Kidney (tissue), 13 donors: ENCODE measurements at regions not wholly inside any gene's neighbourhood (a gene's known extent, or its start where the extent isn't known, plus 50 kb on each side); places are given as distances from the start of the nearest gene placed in this dataset.

Experiments
- DNase-seq, 5 donors: peaks; one replicate each; pipeline ENCODE4 v3.0.0-alpha.2; 2013 to 2020
- FAIRE-seq: peaks from 2 replicates; lab custom pipeline; 2012; peaks lifted over from hg19 to GRCh38; lab: Jason Lieb, UNC
- H3K27ac ChIP-seq, 2 donors: one replicate each; pipeline ENCODE4 v1.7.0; 2013; ENCODE audit warnings: low read depth in 2 of 2, low read length in 2 of 2, inconsistent platforms in 1 of 2
- H3K27me3 ChIP-seq: one replicate; pipeline ENCODE4 v1.7.1; 2013; ENCODE audit warnings: low read length, inconsistent platforms; ENCODE audit not compliant: control insufficient read depth, insufficient read depth
- H3K36me3 ChIP-seq, 3 donors: one replicate each; pipeline versions ENCODE4 v1.7.0 to v1.7.1; 2013; ENCODE audit warnings: low read length in 3 of 3, control low read depth in 1 of 3, inconsistent platforms in 1 of 3; ENCODE audit not compliant: insufficient read depth in 3 of 3, control insufficient read depth in 2 of 3
- H3K4me1 ChIP-seq, 3 donors: one replicate each; pipeline versions ENCODE4 v1.7.0 to v1.7.1; 2013; ENCODE audit warnings: low read length in 3 of 3, inconsistent platforms in 1 of 3, low read depth in 1 of 3; ENCODE audit not compliant: control insufficient read depth in 2 of 3, insufficient read depth in 2 of 3
- H3K4me3 ChIP-seq, 3 donors: one replicate each; pipeline versions ENCODE4 v1.7.0 to v1.8.1; 2013; ENCODE audit warnings: low read length in 3 of 3, control low read depth in 1 of 3, inconsistent platforms in 1 of 3
- H3K9ac ChIP-seq, 3 donors: one replicate each; pipeline versions ENCODE4 v1.7.0 to v1.7.1; 2013; ENCODE audit warnings: low read length in 3 of 3, control low read depth in 1 of 3, inconsistent platforms in 1 of 3
- H3K9me3 ChIP-seq, 3 donors: one replicate each; pipeline versions ENCODE4 v1.7.0 to v1.7.1; 2013; ENCODE audit warnings: low read length in 3 of 3, control low read depth in 1 of 3, inconsistent platforms in 1 of 3; ENCODE audit not compliant: control insufficient read depth in 2 of 3, insufficient read depth in 1 of 3
- intact Hi-C: fragments of 100-400 bp; cut with DNase I; formaldehyde crosslinking; loops from one replicate; pipeline ENCODE4 v1.11.1; 2022
- TF ChIP-seq, protein P1 (sequence below): IDR thresholded peaks from 3 replicates; pipeline ENCODE4 v1.5.1; 2012; ENCODE audit warnings: mild to moderate bottlenecking, moderate library complexity, borderline replicate concordance; ENCODE audit not compliant: insufficient read depth; ENCODE audit errors: extremely low read depth
- donor health status: control.
- donor health status: control.
- donor health status: control.
- donor health status: control.
- donor health status: control.
- donor health status: DM: yes; HTN: yes; CAD: no.
- donor health status: Normal renal cell carcinoma (clear cell type).

- FAIRE-seq (no peak), DNase-seq (peak in 1 of 5 donors; percentile 5)
- no peaks in the 10 kb centered on the region for H3K27me3 ChIP-seq
- H3K36me3 ChIP-seq, result no peaks in the 10 kb centered on the region
- no peak overlapping the region for H3K27ac ChIP-seq
- peaks cover 0 to 3% (median 0%) of the 10 kb centered on the region in 3 donors for H3K9me3 ChIP-seq
- H3K4me1 ChIP-seq, result peaks cover 0 to 6% (median 4%) of the 10 kb centered on the region in 3 donors
- H3K4me3 ChIP-seq, result no peak overlapping the region
- intact Hi-C loops, result no loop called here
- TF ChIP-seq, protein P1, sequence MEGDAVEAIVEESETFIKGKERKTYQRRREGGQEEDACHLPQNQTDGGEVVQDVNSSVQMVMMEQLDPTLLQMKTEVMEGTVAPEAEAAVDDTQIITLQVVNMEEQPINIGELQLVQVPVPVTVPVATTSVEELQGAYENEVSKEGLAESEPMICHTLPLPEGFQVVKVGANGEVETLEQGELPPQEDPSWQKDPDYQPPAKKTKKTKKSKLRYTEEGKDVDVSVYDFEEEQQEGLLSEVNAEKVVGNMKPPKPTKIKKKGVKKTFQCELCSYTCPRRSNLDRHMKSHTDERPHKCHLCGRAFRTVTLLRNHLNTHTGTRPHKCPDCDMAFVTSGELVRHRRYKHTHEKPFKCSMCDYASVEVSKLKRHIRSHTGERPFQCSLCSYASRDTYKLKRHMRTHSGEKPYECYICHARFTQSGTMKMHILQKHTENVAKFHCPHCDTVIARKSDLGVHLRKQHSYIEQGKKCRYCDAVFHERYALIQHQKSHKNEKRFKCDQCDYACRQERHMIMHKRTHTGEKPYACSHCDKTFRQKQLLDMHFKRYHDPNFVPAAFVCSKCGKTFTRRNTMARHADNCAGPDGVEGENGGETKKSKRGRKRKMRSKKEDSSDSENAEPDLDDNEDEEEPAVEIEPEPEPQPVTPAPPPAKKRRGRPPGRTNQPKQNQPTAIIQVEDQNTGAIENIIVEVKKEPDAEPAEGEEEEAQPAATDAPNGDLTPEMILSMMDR, result no peak
- no peak overlapping the region for H3K9ac ChIP-seq
Observed at GRCh38 chr2:239606741-239607516, 206.1 kb upstream of the HDAC4 start.

GRCh38 chr2:239605976-239606375 is 205.2 kb upstream of the HDAC4 start:
- FAIRE-seq, result no peak
- no peak overlapping the region for H3K27ac ChIP-seq
- intact Hi-C loops, result no loop called here
- DNase-seq, result no peak
- H3K27me3 ChIP-seq, result no peaks in the 10 kb centered on the region
- no peak overlapping the region for H3K4me3 ChIP-seq
- TF ChIP-seq, protein P1, result no peak
- H3K36me3 ChIP-seq, result no peaks in the 10 kb centered on the region
- no peak overlapping the region for H3K9ac ChIP-seq
- H3K4me1 ChIP-seq, result peaks cover 0 to 6% (median 4%) of the 10 kb centered on the region in 3 donors
- H3K9me3 ChIP-seq, result peaks cover 0 to 3% (median 0%) of the 10 kb centered on the region in 3 donors

DNA sequence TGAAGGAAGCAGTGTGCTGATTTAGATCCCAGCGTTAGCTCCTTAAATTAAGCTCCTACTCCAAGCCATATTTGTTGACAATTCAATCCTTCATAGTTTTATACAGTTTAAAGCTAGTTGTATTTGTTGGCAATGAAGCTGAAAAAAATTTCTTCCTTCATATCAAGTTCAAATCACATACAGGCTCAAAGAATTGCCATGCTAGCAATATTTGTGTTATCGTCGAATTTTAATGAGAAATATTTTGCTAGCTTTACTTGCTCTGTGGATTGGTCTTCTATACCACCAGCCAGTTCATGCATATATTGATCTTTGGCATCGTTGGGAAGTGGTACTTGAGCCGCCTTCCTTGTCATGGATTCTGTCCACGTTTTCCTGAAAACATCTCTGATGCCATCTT is 204.6 kb upstream of the HDAC4 start:
- FAIRE-seq (no peak), DNase-seq (no peak)
- TF ChIP-seq, protein P1, result no peak
- intact Hi-C loops, result no loop called here
- peaks cover 0 to 3% (median 0%) of the 10 kb centered on the region in 3 donors for H3K9me3 ChIP-seq
- H3K4me3 ChIP-seq, result no peak overlapping the region
- peaks cover 0 to 6% (median 4%) of the 10 kb centered on the region in 3 donors for H3K4me1 ChIP-seq
- no peak overlapping the region for H3K9ac ChIP-seq
- H3K27me3 ChIP-seq, result no peaks in the 10 kb centered on the region
- no peak overlapping the region for H3K27ac ChIP-seq
- no peaks in the 10 kb centered on the region for H3K36me3 ChIP-seq
